CD4-positive, alpha-beta T cell (primary cell): ENCODE measurements at regions not wholly inside any gene's neighbourhood (a gene's known extent, or its start where the extent isn't known, plus 50 kb on each side); places are given as distances from the start of the nearest gene placed in this dataset.

ENCODE experiments used
- ATAC-seq: fragments of 200-7000 bp; cut with Tn5 transposase; one replicate; pipeline ENCODE4 v1.10.0; 2022; ENCODE audit warnings: mild to moderate bottlenecking; ENCODE audit not compliant: poor library complexity
- CTCF ChIA-PET: fragments of 350-600 bp; sonication (Branson Sonifier 250); formaldehyde crosslinking; loops from one replicate; lab custom pipeline; 2021; ENCODE audit warnings: antibody characterized with exemption, inconsistent platforms; lab: Charles Lee
- POLR2A ChIA-PET: fragments of 350-600 bp; sonication (Branson Sonifier 250); formaldehyde crosslinking; loops from one replicate; lab custom pipeline; 2021; ENCODE audit warnings: antibody characterized with exemption, inconsistent platforms; lab: Charles Lee
- DNase-seq, 14 experiments: peaks; one replicate each; pipeline ENCODE4 v3.0.0-alpha.2; 2013 to 2020; ENCODE audit warnings: mixed read lengths in 2 of 14
- H3K27ac ChIP-seq, 2 donors: one replicate each; pipeline versions ENCODE4 v1.5.1 to v1.7.0; 2013; ENCODE audit warnings: low read length in 2 of 2, low read depth in 1 of 2, mild to moderate bottlenecking in 1 of 2
- H3K27me3 ChIP-seq, 2 experiments: 1 replicate in 1 of 2; 2 replicates in 1 of 2; pipeline versions ENCODE4 v1.6.1 to v1.7.0; 2013; ENCODE audit warnings: low read length in 2 of 2, control low read depth in 1 of 2, mild to moderate bottlenecking in 1 of 2, moderate library complexity in 1 of 2; ENCODE audit not compliant: insufficient read depth in 2 of 2, control insufficient read depth in 1 of 2
- H3K36me3 ChIP-seq: one replicate; pipeline ENCODE4 v1.6.1; 2013; ENCODE audit warnings: low read length, control low read depth; ENCODE audit not compliant: insufficient read depth
- H3K4me1 ChIP-seq: one replicate; pipeline ENCODE4 v1.6.1; 2013; ENCODE audit warnings: low read length, control low read depth; ENCODE audit not compliant: insufficient read depth
- H3K4me3 ChIP-seq: one replicate; pipeline ENCODE4 v1.5.1; 2013; ENCODE audit warnings: mild to moderate bottlenecking, low read length, moderate library complexity
- H3K9me3 ChIP-seq, 2 experiments: 1 replicate in 1 of 2; 2 replicates in 1 of 2; pipeline versions ENCODE4 v1.6.1 to v1.7.0; 2013; ENCODE audit warnings: low read length in 2 of 2, mild to moderate bottlenecking in 2 of 2, control low read depth in 1 of 2, moderate library complexity in 1 of 2; ENCODE audit not compliant: control insufficient read depth in 1 of 2, insufficient read depth in 1 of 2
- H3K27ac Mint-ChIP-seq: one replicate; pipeline ENCODE4 v1.8.0; 2020; ENCODE audit warnings: mixed read lengths
- H3K27me3 Mint-ChIP-seq: one replicate; pipeline ENCODE4 v1.8.0; 2021; ENCODE audit warnings: mixed read lengths
- H3K36me3 Mint-ChIP-seq: one replicate; pipeline ENCODE4 v1.8.0; 2021; ENCODE audit warnings: low read depth, mixed read lengths
- H3K4me1 Mint-ChIP-seq: one replicate; pipeline ENCODE4 v1.8.0; 2021; ENCODE audit warnings: low read depth, mixed read lengths
- H3K4me3 Mint-ChIP-seq: one replicate; pipeline ENCODE4 v1.8.0; 2020; ENCODE audit warnings: mild to moderate bottlenecking, mixed read lengths
- H3K9me3 Mint-ChIP-seq: one replicate; pipeline ENCODE4 v1.8.0; 2020; ENCODE audit warnings: mixed read lengths
- intact Hi-C, 2 experiments: fragments of 100-400 bp; cut with DNase I in 1 of 2; cut with micrococcal nuclease in 1 of 2; formaldehyde crosslinking; loops; one replicate each; pipeline versions ENCODE4 v1.15.1 to v1.9.0; 2023 to 2025; cut with DNase I, micrococcal nuclease
- TF ChIP-seq, protein P1 (sequence below): fragments of 200-600 bp; IDR thresholded peaks from one replicate; pipeline ENCODE4 v1.8.0; 2022; ENCODE audit warnings: antibody characterized with exemption, mild to moderate bottlenecking

DNA sequence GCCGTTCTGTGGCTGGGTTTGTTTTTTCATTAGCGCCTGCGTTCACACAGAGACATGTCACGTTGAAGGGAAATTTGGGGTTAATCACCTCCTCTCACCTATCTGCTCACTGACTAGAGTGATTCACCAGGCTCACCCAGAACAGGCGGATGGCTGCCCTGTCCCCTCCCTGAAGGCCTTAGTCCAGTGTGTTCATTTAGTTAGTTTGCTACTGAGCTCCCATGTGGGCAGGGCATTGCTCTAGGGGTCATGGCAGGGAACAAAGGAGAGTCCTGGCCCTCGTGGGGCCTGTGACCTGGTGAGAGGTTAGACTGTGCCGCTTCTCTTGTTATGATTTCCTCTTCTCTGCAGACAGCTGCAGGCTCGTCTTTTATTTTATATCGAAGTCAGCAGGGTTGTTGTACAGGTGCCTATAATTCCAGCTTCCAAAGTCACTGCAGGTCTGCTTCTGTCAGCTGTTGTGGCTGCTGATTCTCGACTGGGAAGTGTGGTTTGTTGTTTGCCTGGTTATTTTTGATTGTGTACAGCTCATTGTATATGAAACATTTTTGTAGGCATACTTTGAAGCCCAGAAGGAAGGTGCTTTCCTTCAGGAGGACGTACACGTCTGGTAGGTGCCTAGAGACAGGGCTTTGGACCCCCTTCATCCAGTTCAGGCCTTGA, 73.4 kb upstream of the GSE1 start:
- Mint-ChIP-seq H3K36me3 (no peaks in the 10 kb centered on the region), H3K27ac (no peak overlapping the region), H3K9me3 (no peaks in the 10 kb centered on the region), H3K4me3 (no peak overlapping the region), H3K27me3 (no peaks in the 10 kb centered on the region), H3K4me1 (no peaks in the 10 kb centered on the region)
- Histone ChIP-seq H3K9me3 (peaks cover 8 to 24% of the 10 kb centered on the region in 2 experiments), H3K4me1 (peaks cover 11% of the 10 kb centered on the region), H3K27me3 (no peaks in the 10 kb centered on the region), H3K27ac (no peak overlapping the region), H3K4me3 (no peak overlapping the region), H3K36me3 (no peaks in the 10 kb centered on the region)
- CTCF ChIA-PET, result no interaction called here
- intact Hi-C loops, result no loop called here
- ATAC-seq (no peak), DNase-seq (no peak)
- POLR2A ChIA-PET, result no interaction called here
- TF ChIP-seq, protein P1, sequence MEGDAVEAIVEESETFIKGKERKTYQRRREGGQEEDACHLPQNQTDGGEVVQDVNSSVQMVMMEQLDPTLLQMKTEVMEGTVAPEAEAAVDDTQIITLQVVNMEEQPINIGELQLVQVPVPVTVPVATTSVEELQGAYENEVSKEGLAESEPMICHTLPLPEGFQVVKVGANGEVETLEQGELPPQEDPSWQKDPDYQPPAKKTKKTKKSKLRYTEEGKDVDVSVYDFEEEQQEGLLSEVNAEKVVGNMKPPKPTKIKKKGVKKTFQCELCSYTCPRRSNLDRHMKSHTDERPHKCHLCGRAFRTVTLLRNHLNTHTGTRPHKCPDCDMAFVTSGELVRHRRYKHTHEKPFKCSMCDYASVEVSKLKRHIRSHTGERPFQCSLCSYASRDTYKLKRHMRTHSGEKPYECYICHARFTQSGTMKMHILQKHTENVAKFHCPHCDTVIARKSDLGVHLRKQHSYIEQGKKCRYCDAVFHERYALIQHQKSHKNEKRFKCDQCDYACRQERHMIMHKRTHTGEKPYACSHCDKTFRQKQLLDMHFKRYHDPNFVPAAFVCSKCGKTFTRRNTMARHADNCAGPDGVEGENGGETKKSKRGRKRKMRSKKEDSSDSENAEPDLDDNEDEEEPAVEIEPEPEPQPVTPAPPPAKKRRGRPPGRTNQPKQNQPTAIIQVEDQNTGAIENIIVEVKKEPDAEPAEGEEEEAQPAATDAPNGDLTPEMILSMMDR, result no peak

DNA sequence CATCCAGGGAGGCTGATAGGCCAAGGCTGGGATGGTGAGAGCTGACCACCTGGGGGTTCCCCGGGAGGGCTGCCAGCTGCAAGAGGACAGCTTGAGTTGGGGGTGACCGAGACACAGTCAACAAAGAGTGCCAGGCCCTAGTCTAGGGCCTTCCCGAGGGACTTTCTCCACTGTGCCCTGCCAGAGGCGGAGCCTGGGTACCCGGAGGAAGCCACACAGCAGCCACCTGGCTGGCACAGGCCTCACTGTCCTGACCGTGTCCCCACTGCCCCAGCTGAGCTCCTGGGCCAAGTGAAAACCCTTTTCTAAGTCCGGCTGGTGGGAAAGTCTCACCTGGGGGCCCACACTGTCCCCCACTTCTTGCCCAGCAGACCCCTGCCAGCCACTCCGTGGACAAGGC, 71.9 kb upstream of the GSE1 start:
- Histone ChIP-seq H3K27me3 (no peaks in the 10 kb centered on the region), H3K4me1 (peaks cover 12% of the 10 kb centered on the region), H3K9me3 (peaks cover 8 to 24% of the 10 kb centered on the region in 2 experiments), H3K36me3 (no peaks in the 10 kb centered on the region), H3K4me3 (no peak overlapping the region), H3K27ac (no peak overlapping the region)
- Mint-ChIP-seq H3K36me3 (no peaks in the 10 kb centered on the region), H3K27ac (no peak overlapping the region), H3K9me3 (no peaks in the 10 kb centered on the region), H3K27me3 (no peaks in the 10 kb centered on the region), H3K4me3 (no peak overlapping the region), H3K4me1 (no peaks in the 10 kb centered on the region)
- CTCF ChIA-PET, result no interaction called here
- TF ChIP-seq, protein P1, result no peak
- ATAC-seq (no peak), DNase-seq (no peak)
- intact Hi-C loops, result no loop called here
- POLR2A ChIA-PET, result no interaction called here

DNA sequence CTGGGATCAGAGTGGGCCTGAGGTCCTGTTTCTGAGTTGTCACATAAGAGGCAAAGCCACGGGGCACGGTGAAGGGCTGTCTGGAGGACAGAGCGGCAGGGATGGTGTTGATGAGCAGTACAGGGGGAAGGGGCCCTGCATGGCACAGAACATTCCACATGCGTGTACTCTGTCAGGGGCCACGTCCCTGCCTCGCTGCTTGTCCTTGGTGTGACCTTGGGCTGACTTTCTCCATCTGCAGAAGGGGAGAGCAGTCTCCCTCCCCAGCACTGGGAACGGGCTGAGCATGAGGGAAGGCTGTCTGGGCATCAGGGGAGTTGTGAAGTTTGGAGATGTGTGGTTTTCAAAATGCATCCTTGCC, 71.5 kb upstream of the GSE1 start:
- ChIA-PET CTCF (no interaction called here), POLR2A (no interaction called here)
- ATAC-seq (no peak), DNase-seq (no peak)
- TF ChIP-seq, protein P1, result no peak
- Histone ChIP-seq H3K36me3 (no peaks in the 10 kb centered on the region), H3K27ac (no peak overlapping the region), H3K27me3 (no peaks in the 10 kb centered on the region), H3K4me1 (peaks cover 8% of the 10 kb centered on the region), H3K4me3 (no peak overlapping the region), H3K9me3 (peaks cover 8 to 24% of the 10 kb centered on the region in 2 experiments)
- no peak overlapping the region for H3K27ac Mint-ChIP-seq
- no peaks in the 10 kb centered on the region for H3K9me3 Mint-ChIP-seq
- intact Hi-C loops, result no loop called here
- no peaks in the 10 kb centered on the region for H3K27me3 Mint-ChIP-seq
- H3K4me1 Mint-ChIP-seq, result no peaks in the 10 kb centered on the region
- H3K4me3 Mint-ChIP-seq, result no peak overlapping the region
- H3K36me3 Mint-ChIP-seq, result no peaks in the 10 kb centered on the region
